Loucy (cell line): ENCODE measurements at regions not wholly inside any gene's neighbourhood (a gene's known extent, or its start where the extent isn't known, plus 50 kb on each side); places are given as distances from the start of the nearest gene placed in this dataset.

ENCODE experiments used
- H2AFZ ChIP-seq: fragments of 200-600 bp; sonication (generic); 2 replicates; pipeline ENCODE4 v1.6.0; 2016; ENCODE audit warnings: antibody characterized with exemption, mild to moderate bottlenecking, low read length, moderate library complexity
- H3F3A ChIP-seq: fragments of 200-600 bp; 2 replicates; pipeline ENCODE4 v1.6.0; 2016; ENCODE audit warnings: antibody characterized with exemption, low read depth, mild to moderate bottlenecking
- H3K27me3 ChIP-seq: fragments of 200-600 bp; sonication (generic); 2 replicates; pipeline ENCODE4 v1.6.1; 2014; ENCODE audit warnings: low read length, mild to moderate bottlenecking; ENCODE audit not compliant: insufficient read depth, poor library complexity, severe bottlenecking
- H3K36me3 ChIP-seq: fragments of 200-600 bp; sonication (generic); 2 replicates; pipeline ENCODE4 v1.6.1; 2016; ENCODE audit warnings: low read length; ENCODE audit not compliant: insufficient read depth
- H3K4me1 ChIP-seq: fragments of 200-600 bp; sonication (generic); 2 replicates; pipeline ENCODE4 v1.5.1; 2014; ENCODE audit warnings: low read length, mild to moderate bottlenecking; ENCODE audit not compliant: insufficient read depth, poor library complexity, severe bottlenecking
- H3K4me2 ChIP-seq: fragments of 200-600 bp; sonication (generic); 2 replicates; pipeline ENCODE4 v1.6.0; 2014; ENCODE audit warnings: antibody characterized with exemption, low read length, low read depth, mild to moderate bottlenecking; ENCODE audit not compliant: poor library complexity, severe bottlenecking
- H3K4me3 ChIP-seq: fragments of 200-600 bp; sonication (generic); 2 replicates; pipeline ENCODE4 v1.5.1; 2014; ENCODE audit warnings: low read length, mild to moderate bottlenecking, mixed read lengths; ENCODE audit not compliant: poor library complexity, severe bottlenecking
- H3K79me2 ChIP-seq: fragments of 200-600 bp; sonication (generic); 2 replicates; pipeline ENCODE4 v1.6.1; 2014; ENCODE audit warnings: low read length; ENCODE audit not compliant: insufficient read depth
- H3K9ac ChIP-seq: fragments of 200-600 bp; sonication (generic); 2 replicates; pipeline ENCODE4 v1.6.0; 2014; ENCODE audit warnings: mild to moderate bottlenecking, low read depth, low read length, moderate library complexity; ENCODE audit not compliant: poor library complexity, severe bottlenecking
- H3K9me2 ChIP-seq: fragments of 200-600 bp; sonication (generic); replicated peaks from 2 replicates; pipeline ENCODE4 v1.6.1; 2016; ENCODE audit warnings: low read depth, low read length, mixed read lengths
- H3K9me3 ChIP-seq: fragments of 200-600 bp; sonication (generic); 2 replicates; pipeline ENCODE4 v1.6.1; 2014; ENCODE audit warnings: mild to moderate bottlenecking, antibody characterized with exemption, low read length, low read depth; ENCODE audit not compliant: insufficient read depth
- H4K20me1 ChIP-seq: fragments of 200-600 bp; sonication (generic); 2 replicates; pipeline ENCODE4 v1.6.0; 2014; ENCODE audit warnings: antibody characterized with exemption, low read length, mild to moderate bottlenecking; ENCODE audit not compliant: insufficient read depth, poor library complexity, severe bottlenecking
- EZH2phosphoT487 ChIP-seq: fragments of 200-600 bp; IDR thresholded peaks from 2 replicates; pipeline ENCODE4 v1.6.1; 2018; ENCODE audit warnings: antibody characterized with exemption, mild to moderate bottlenecking, moderate library complexity, borderline replicate concordance
- TF ChIP-seq, protein P1 (sequence below): fragments of 200-600 bp; sonication (generic); conservative IDR thresholded peaks from 2 replicates; pipeline ENCODE4 v1.5.1; 2014; ENCODE audit warnings: mild to moderate bottlenecking, antibody characterized with exemption, low read length

DNA sequence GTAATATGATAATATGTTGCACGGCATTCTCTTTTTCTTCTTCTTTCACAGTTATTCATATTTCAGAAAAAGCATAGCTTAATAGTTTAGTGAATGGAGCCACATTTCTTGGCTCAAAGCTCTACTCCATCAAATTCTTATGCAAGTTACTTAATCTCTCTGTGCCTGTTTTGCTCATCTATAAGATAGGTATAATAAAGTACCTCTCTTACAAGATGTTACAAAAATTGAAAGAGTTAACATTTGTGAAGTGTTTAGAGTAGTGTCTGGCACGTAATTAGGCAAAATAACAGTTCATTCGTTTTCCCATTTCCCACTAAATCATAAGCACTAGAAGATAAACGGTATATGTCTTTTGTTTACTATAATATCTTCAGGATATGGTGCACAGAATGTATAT is 1304.4 kb upstream of the EYS start:
- Histone ChIP-seq H3K79me2 (no peaks in the 10 kb centered on the region), H3K9ac (no peak overlapping the region), H4K20me1 (no peaks in the 10 kb centered on the region), H3K4me2 (no peak overlapping the region), H3K9me2 (no peaks in the 10 kb centered on the region), H3K36me3 (no peaks in the 10 kb centered on the region), H3K9me3 (no peaks in the 10 kb centered on the region), H2AFZ (no peak overlapping the region), H3F3A (no peaks in the 10 kb centered on the region), H3K4me3 (no peak overlapping the region), H3K4me1 (no peaks in the 10 kb centered on the region), H3K27me3 (no peaks in the 10 kb centered on the region)
- TF ChIP-seq EZH2phosphoT487: no peak
- TF ChIP-seq, protein P1, sequence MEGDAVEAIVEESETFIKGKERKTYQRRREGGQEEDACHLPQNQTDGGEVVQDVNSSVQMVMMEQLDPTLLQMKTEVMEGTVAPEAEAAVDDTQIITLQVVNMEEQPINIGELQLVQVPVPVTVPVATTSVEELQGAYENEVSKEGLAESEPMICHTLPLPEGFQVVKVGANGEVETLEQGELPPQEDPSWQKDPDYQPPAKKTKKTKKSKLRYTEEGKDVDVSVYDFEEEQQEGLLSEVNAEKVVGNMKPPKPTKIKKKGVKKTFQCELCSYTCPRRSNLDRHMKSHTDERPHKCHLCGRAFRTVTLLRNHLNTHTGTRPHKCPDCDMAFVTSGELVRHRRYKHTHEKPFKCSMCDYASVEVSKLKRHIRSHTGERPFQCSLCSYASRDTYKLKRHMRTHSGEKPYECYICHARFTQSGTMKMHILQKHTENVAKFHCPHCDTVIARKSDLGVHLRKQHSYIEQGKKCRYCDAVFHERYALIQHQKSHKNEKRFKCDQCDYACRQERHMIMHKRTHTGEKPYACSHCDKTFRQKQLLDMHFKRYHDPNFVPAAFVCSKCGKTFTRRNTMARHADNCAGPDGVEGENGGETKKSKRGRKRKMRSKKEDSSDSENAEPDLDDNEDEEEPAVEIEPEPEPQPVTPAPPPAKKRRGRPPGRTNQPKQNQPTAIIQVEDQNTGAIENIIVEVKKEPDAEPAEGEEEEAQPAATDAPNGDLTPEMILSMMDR: no peak

DNA sequence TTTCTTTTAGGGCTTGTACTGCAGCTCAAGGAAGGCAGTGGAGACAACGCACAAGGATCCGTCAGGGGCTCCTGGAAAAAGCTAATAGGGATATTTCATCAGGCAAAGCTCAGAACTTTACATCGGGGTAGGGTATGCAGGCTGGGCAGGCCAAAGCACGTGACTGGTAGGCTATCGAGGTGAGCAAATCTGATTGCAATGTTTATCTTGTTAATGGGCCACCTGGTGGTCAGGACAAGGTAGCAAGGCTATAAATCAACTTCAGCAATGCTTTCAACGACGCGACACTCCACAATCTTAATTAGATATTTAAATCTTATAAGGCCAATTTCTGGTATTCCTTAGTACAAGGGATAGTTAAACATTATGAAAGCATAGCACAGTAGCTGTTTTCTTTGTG is 1302.8 kb upstream of the EYS start:
- Histone ChIP-seq H3K9me2 (no peaks in the 10 kb centered on the region), H3K9me3 (no peaks in the 10 kb centered on the region), H3K4me3 (no peak overlapping the region), H2AFZ (no peak overlapping the region), H3F3A (no peaks in the 10 kb centered on the region), H4K20me1 (no peaks in the 10 kb centered on the region), H3K27me3 (no peaks in the 10 kb centered on the region), H3K79me2 (no peaks in the 10 kb centered on the region), H3K36me3 (no peaks in the 10 kb centered on the region), H3K4me1 (no peaks in the 10 kb centered on the region), H3K9ac (no peak overlapping the region), H3K4me2 (no peak overlapping the region)
- no peak for TF ChIP-seq EZH2phosphoT487
- TF ChIP-seq, protein P1: no peak; the same call in 1 of the 2 replicates

DNA sequence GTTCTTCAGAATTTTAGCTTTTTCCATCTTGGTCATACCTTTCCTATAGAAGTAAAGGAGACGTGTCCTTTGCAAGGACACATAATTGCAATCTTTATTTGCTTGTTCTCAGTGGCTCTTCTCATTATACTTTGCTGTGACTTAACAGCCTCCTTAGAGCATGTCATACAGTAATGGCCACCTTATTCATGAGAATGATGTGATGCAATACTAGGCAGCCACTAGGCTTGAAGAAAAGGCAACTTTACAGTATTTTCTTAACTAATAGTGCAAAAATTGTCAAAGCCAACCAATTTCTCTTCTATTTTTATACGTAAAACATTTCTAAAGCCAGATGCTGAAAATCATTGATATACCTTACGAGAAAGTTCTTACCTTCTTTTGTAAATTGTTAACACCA is 1296.8 kb upstream of the EYS start:
- Histone ChIP-seq H3K36me3 (no peaks in the 10 kb centered on the region), H3K4me2 (no peak overlapping the region), H3K4me1 (no peaks in the 10 kb centered on the region), H3F3A (no peaks in the 10 kb centered on the region), H3K9me3 (no peaks in the 10 kb centered on the region), H3K79me2 (no peaks in the 10 kb centered on the region), H3K9me2 (no peaks in the 10 kb centered on the region), H3K9ac (no peak overlapping the region), H3K27me3 (no peaks in the 10 kb centered on the region), H2AFZ (no peak overlapping the region), H3K4me3 (no peak overlapping the region), H4K20me1 (no peaks in the 10 kb centered on the region)
- TF ChIP-seq, protein P1: no peak
- TF ChIP-seq EZH2phosphoT487: no peak
